ENCODE measurements at regions not wholly inside any gene's neighbourhood (a gene's known extent, or its start where the extent isn't known, plus 50 kb on each side); places are given as distances from the start of the nearest gene placed in this dataset.

DNA sequence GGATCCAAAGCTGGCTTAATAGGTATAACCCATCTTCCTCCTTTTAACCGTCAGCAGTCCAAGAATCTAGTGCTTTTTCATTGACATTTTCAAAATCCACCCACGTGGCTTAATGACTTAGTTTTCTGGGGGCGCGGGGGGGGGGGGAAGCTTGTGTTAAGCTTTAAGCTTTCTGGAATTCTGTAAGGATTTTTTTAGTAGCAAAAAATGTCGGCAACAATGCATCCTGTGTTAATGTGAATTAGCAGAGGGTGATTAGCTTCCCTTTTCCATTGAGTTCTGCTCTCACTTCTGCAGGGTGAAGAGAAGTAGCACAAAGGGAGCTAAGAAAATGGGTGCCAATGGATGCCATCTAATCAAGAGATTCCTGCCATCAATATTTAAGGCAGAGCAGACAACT, 348.2 kb downstream of the SAMD5 start:
- DNase-seq (ENCODE audit: low read depth in 2 of 2), result no peak

DNA sequence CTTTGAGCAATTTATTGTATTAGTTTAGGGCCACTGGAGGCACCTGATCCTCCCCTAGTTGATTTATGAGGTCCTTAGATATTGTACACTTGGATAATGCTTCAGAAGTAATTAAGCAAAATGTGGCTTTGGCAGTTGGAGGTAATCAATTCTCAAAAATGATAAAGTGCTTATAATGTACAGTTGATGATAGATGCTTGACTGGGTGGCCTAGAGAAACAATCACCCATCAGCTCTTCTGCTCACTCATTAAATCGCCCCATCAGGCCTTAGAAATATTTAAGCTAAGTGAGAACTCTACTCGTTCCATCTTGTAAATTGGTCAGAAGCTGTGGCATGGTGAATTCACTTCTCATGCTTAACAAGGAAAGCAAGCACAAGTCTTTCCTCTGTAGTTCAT, 349.9 kb downstream of the SAMD5 start:
- DNase-seq (ENCODE audit: low read depth in 2 of 2), result no peak

DNA sequence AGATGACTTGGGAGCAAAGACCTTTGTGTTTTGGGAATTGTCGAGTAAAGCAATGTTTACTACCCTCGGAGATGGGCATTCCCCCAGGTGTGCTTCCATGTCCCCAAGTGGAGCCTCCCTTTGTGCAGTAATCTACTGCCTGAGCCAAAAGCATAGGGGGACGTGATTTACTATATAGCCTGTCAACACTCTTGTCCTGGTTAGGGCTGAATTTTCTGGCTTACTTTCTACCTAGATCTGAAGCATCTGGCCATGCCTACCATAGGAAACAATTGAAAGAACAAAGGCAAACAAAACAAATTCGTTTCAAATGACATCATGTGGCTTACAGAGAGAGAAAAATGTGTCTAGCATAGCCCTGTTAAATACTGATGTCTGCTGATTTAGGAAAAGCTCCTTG, 350.6 kb downstream of the SAMD5 start:
- no peak for DNase-seq (ENCODE audit: low read depth in 2 of 2)

DNA sequence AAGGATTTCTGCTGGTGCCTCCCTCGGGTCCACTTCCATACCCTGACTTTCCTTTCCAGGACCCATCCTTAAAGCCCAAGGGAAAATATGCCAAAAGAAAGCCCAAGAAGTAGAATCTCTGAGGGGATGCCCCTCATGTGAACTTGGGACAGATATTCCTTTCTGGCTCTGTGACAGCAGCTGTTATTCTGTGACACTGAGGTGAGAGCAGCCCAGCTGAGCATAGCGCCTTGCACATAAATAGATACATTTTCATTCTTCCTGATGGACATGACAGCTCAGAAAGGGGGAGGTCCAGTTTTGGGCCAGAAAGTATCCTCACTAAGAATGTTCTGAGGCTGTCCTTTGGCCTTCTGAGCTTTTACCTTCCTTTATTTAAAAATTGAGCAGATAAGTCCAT, 353.2 kb downstream of the SAMD5 start:
- DNase-seq (ENCODE audit: low read depth in 2 of 2), result no peak

DNA sequence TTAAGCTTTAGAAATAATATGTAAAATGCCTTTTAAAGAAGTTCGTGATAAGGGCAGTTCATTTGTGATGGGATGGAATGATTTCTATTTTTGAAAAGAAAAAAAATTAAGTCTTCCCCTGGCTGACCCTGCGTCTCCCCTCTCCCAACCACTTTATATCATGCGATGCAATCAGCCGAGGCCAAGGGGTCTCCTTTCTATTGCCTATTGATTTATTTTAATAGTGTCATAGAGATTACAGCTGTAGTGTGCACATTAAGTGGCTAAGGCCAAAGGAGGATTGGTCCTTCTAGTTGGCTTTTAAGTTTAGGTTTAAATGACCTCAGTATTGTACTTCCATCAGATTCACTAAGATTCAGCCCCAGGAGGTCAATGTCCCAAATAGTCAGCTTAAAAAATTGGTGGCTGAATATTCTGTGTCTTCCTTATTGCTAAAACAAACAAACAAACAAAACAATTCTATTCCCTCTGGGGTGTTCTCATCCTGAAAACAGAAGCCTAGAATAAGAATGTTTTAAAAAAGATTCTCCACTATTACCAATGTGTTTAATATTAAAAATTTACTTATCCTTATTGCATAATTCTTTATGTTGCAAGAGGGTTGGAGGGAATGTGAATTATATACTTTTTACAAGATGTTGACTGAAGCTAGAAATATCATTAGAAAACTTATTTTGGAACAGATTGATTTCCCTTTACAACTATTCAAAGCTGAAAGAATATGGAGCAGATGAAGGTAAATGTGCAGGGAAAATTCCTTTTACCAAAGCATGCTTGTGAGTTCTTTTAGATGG, 359.1 kb downstream of the SAMD5 start:
- DNase-seq (ENCODE audit: low read depth in 2 of 2), result no peak

DNA sequence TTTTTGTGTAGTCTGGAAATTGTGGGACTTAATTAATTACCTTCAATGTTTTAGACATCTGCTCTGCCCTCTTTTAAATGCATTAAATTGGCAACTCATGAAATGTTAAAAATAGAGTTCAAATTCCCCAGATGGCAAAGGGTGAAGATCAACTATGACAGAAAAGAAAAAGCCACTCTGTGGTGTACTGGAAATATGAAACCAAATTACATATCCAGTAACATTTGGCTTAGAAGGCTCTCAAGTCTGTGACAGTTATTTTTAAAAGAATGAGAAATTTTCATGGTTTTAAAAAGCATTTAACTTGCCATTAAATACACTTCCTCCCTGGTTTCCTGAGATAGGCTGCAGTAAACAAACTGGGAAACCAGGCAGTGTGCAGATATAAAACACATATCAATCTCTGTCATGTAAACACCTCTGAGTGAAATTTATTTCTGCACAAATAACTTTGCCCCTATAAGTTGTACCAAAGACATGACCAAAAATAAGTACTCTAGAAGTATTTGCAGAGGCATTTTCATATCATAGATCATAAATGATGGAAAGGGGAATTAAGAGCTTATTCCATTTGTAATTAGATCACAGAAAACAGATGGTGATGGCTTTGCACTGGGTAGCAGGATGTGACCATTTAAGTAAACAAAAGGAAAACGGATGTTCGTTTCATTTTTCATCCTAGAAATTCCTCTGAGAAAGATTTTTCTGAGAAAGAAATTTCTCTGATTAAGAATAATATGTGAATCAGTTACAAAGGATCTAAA, 360.1 kb downstream of the SAMD5 start:
- peak in 1 of 2 donors; percentile 25 for DNase-seq (ENCODE audit: low read depth in 2 of 2)

DNA sequence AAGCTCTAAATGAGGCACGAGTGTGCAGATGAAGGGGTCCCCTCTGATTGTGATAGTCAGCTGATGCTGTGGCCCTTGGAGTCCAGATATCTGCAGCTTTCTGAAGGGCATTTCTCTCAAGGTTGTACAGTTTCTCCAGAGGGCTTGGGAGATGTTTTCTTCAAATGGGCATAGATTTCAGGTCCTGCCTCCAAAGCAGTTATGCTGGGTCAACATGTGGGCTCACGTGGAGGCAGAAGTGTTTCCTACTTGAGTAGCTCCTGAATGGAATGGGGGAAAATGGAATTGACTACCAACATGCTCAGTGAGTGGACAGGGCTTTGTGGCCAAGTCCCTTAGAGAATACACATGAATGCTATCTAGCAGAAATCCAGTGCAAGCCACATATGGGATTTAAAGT, 360.7 kb downstream of the SAMD5 start:
- DNase-seq (ENCODE audit: low read depth in 2 of 2), result peak in 1 of 2 donors; percentile 5

DNA sequence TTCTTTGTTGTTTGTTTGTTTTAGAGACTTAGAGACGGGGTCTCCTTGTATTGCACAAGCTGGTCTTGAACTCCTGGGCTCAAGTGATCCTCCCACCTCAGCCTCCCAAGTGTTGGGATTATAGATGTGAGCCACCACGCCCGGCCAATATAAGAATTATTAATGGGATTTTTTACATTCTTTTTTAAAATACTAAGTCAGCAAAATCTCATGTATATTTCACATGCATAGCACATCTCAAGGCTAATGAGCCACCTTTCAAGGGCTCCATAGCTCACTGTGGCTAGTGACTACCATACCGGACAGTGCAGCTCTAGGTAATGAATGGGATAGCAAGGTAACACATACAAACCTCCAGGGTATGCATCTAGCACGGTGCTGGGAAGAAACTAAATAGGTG, 361.4 kb downstream of the SAMD5 start:
- DNase-seq (ENCODE audit: low read depth in 2 of 2), result no peak

DNA sequence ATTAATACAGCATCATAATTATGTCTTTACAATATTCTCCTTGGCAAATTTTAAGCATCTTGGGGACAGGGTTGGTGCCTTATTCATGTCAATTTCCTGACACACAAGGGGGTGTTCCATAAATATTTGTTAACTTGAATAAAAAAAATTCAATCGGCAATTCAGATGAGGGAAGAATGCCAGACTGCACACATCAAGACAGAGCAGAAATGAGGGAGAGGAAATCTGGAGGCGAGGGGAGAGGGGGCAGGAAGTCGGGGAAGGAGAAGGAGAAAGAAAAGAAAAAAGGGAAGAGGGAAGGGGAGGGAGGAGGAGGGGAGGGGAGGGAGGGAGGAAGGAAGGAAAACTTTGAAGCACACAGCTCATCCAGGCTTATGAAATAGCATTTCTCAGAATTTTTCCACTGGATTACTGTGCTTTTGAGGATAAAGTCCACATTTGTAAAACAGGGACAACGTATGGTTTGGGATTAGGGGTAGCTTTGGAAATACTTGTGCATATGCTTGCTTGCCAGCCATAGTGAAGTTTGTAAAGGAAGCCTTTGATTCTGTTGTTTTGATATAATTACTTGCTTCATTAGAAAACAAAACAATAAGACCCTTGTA, 362.1 kb downstream of the SAMD5 start:
- DNase-seq (ENCODE audit: low read depth in 2 of 2), result no peak

DNA sequence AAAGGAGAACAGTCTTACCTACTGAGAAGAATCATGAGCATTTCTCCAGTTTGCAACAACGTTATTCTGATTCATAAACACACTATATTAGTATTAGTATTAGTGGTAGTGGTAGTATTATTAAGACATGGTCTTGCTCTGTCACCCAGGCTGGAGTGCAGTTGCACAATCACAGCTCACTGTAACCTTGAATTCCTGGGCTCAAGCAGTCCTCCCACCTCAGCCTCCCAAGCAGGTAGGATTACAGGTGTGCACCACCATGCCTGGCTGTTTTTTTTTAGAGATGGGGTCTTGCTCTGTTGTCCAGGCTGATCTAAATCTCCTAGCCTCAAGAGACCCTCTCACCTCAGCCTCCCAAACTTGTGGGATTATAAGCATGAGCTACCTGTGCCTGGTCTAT, 363.5 kb downstream of the SAMD5 start:
- no peak for DNase-seq (ENCODE audit: low read depth in 2 of 2)

DNA sequence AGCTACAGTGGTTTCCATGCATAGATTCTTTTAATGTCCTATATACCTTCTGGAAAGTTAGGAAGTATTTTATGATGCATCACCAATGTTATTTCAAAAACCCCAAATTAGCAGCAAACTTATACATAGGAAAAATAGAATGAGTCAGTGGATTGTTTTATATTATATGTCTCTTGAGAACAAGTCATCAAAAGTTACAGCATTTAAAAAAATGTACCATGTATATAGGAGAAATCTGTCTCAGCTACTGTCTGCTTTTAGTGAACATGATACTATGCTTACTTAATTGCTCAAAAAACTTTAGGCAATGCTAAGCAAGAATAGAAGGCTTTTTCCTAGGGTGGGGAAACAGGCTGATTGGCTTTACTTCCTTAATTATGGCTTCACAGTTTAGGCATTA, 365.3 kb downstream of the SAMD5 start:
- no peak for DNase-seq (ENCODE audit: low read depth in 2 of 2)

DNA sequence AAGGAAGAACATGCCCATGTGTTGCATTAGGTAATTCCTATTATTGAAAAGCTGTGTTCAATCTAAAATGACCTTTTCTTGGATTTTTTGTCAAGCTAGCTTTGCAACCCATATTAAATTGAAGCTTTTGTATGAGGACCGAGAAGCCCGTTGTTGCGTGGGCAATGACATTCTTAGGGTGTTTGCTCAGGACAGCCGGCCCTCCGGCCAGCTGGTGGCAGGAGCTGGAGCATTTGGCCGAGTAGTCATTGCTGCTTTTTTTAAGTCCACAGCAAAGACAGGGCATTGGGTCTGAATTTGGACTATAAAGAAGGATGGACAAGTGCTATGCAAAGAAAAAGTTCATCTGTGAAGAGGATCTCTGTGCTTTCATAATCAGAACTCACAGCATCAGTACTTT, 365.8 kb downstream of the SAMD5 start:
- no peak for DNase-seq (ENCODE audit: low read depth in 2 of 2)

DNA sequence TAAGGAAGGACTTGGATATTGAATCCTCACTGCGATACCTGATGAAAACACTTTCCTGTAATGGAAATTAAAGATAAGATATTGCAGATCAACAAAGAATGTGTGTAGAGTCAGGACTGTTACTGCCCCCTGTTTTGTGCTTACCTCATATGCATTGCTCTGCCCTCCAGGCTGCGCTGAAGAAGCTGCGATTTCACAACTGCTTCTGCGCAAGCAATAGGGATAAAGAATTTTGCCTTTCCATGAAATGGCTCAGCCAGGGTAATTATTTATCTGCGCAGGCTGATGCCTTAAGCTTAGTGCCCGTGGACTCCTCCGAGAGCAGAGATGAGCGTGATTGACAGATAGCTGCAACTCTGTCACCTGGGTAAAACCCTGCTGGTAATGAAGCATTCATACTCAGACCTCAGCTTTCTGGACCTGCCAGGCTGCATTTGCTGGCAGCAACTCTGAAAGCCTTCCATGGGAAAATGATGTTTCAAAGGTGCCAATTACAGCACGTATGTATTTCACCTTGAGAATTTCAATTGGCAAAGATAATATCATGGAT, 370.6 kb downstream of the SAMD5 start:
- no peak for DNase-seq (ENCODE audit: low read depth in 2 of 2)

DNA sequence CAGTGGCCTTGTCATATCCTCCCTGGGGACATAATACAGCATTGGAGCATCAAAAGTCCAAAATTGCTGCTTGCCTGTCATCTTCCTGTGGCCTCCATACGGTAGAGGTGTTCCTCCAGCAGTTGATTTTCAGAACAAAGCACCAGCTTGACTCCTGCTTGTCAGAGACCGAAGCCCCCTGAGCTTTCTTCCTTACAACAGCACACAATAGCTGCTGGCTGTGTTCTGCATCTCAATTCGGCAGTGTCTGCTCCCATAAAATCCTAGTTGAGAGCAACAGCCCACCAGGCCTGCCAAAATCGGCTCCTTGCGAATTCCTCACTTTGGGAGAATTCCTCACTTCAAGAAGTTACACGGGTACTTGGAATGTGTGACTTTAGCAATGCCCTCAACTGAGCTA, 372.9 kb downstream of the SAMD5 start:
- no peak for DNase-seq (ENCODE audit: low read depth in 2 of 2)

DNA sequence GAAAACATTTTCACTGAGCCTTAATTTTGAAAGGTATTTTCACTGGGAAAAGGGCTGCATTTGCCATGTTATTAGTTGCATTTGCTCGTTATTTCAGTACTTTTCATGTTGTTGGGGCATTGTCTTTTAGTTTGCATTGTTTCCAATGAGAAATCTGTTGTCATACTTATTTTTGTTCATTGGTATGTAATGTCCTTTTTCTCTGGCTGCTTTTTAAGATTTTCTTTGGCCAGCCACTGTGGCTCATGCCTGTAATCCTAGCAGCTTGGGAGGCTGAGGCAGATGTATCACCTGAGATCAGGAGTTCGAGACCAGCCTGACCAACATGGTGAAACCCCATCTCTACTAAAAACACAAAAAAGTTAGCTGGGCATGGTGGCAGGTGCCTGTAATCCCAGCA, 379.9 kb downstream of the SAMD5 start:
- no peak for DNase-seq (ENCODE audit: low read depth in 2 of 2)

DNA sequence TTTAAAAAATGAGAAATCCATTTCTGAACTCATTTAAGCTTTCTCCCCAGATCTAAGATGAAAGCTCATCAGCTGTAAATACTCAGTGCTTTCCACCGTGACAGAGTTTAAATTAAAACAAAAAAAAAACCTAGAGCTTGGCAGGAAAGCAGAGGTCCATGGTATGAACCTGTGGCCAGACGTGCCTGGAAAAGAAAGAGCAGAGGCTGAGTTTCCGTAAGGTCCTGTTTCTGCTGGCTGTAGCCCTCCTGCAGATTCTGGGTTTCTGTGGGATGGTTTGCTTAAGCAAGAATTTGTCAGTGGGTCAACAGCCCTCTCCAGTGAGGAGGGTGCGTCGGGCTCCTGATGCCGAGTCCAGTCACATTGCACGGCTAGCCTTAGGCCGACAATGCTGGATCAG, 383.2 kb downstream of the SAMD5 start:
- no peak for DNase-seq (ENCODE audit: low read depth in 2 of 2)

DNA sequence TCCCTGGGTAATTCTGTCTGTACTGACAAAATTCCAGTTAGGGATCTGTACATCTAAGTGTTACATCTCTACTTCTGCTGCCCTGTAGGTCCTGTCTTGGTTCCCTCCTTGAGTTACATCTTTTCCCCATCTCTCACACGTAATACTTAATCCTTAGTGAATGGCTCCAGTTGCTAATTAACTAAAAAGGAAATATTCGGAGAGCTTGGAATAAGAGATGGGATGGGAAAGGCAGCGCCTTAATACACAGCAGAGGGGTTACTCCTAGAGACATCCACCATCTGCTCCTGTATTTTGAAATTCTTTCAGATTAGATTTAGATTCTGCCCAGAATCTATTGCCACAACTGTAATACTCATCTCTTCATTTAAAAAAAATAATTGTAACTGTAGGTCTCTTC, 384.0 kb downstream of the SAMD5 start:
- DNase-seq (ENCODE audit: low read depth in 2 of 2), result no peak

DNA sequence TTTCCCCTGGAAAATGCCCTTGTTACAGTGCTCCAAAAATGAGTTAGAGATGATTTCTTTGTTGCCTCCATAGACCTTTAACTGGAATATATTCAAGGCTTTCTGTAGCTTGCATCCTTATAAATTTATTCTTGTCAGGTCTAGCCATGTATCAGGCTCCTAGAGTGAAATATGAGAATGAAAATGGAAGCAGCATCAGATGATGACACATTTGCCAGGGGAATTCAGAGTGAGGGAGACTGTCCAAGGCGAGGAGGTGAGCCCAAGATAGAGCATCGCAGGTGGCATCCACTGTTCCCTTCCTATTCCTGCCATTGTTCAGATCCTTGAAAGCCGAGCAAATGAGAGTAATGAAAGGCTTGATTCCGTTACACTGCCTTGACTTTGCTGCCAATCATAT, 386.8 kb downstream of the SAMD5 start:
- no peak for DNase-seq (ENCODE audit: low read depth in 2 of 2)

DNA sequence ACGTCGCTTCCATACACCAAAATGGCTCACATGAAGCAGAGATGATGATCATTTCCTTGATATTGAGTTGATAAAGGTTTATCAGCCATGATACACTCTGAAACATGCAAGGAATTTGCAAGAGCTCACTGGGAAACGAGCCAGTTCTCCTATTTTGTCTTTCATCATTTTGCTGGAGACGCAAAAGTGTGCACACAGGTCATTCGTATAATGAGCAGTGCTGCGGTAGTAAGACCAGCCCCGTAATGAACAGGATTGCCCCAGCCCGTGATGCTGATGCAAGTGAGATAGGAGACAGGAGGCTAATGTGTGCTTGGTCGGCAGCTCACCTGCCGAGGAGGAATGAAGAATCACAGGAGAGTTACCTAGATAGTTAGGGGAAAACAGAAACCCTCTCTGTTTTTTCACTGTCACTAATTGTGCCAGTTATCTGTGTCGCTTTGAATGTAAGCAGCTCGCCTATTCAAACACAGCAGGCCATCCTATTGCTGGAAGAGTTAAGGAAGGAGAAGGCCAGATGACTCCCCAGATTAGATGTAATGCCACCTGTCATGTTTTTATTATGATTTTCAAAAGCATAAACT, 391.8 kb downstream of the SAMD5 start:
- no peak for DNase-seq (ENCODE audit: low read depth in 2 of 2)

DNA sequence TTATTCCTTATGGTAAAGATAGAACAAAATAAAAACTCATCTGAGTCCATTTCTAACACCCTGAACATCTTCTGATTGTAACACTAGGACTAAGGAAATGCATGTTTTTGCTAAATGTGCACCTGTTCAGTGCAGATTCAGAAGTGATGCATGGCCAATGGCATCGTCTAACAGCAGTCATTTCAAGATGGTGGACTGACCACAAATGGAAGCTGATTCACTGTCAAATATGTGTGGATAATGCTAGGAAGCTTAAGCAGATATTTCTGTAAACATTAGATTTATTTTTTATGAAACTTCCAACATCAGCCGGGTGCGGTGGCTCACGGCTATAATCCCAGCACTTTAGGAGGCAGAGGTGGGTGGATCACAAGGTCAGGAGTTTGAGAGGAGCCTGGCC, 394.8 kb downstream of the SAMD5 start:
- DNase-seq (ENCODE audit: low read depth in 2 of 2), result no peak

DNA sequence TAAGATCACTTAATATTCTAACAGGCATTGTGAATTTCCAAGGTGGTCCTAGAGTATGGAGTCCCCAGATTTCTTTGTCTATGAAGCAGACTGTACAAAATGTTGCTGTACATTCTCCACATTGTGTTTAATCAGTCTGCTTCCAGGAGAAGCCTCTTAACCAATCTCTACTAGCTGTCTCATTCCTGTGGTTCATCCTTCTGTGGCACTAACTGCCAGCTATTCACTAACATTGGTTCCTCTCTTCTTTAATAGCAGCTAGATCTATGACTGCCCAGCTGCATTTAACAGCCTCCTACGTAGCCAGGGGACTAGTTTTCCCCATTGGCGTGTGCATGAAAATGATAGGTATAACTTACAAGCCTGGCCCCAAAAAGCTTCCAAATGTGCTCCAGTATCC, 395.4 kb downstream of the SAMD5 start:
- no peak for DNase-seq (ENCODE audit: low read depth in 2 of 2)

DNA sequence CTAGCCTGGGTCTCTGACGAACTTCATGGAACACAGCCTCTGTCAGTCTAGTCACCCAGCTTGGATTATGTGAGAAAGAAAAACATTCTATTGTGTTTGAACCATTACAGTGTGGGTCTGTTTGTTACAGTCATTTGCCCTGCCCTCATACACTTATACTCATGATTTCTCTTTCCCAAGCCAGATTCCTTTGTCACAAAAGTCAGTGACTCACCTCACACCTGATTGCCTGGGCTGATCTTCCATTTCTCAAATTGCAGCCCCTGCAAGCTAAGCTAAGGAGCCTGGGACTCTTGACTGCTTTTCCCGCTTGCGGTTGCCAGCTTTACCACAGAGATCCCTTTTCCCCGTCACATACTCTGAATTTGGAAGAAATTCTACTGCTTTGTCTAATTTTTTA, 395.9 kb downstream of the SAMD5 start:
- no peak for DNase-seq (ENCODE audit: low read depth in 2 of 2)

Data from dermis microvascular lymphatic vessel endothelial cell (primary cell).